Cardiac muscle cell (in vitro differentiated cells and primary cell): ENCODE measurements at regions not wholly inside any gene's neighbourhood (a gene's known extent, or its start where the extent isn't known, plus 50 kb on each side); places are given as distances from the start of the nearest gene placed in this dataset.

Experiments
- DNase-seq, 2 donors: peaks; one replicate each; pipeline versions ENCODE4 v3.0.0 to v3.0.0-alpha.2; 2010 to 2017; ENCODE audit warnings: low read depth in 1 of 2, low spot score in 1 of 2
- H3K27ac ChIP-seq: fragments of 200-600 bp; sonication (generic); 2 replicates; pipeline ENCODE4 v1.5.1; 2016
- H3K27me3 ChIP-seq: fragments of 200-600 bp; sonication (generic); 2 replicates; pipeline ENCODE4 v1.6.0; 2016; ENCODE audit warnings: control low read depth
- H3K36me3 ChIP-seq: fragments of 200-600 bp; sonication (generic); 2 replicates; pipeline ENCODE4 v1.5.1; 2016; ENCODE audit warnings: control low read depth
- H3K4me1 ChIP-seq: fragments of 200-600 bp; sonication (generic); 2 replicates; pipeline ENCODE4 v1.8.1; 2017; ENCODE audit warnings: low read depth, mild to moderate bottlenecking, mixed run types
- H3K4me3 ChIP-seq: fragments of 200-600 bp; sonication (generic); 2 replicates; pipeline ENCODE4 v1.5.1; 2016; ENCODE audit warnings: mild to moderate bottlenecking
- H3K9me3 ChIP-seq: fragments of 200-600 bp; sonication (generic); 2 replicates; pipeline ENCODE4 v1.5.1; 2017; ENCODE audit warnings: low read depth, mild to moderate bottlenecking, control low read depth
- CTCF ChIP-seq: IDR thresholded peaks from 2 replicates; pipeline ENCODE4 v1.5.1; 2012; ENCODE audit warnings: low read depth, mild to moderate bottlenecking, low read length

GRCh38 chr6:133609415-133610226 is 279.3 kb upstream of the TCF21 start:
- H3K27ac ChIP-seq = no peak overlapping the region
- H3K9me3 ChIP-seq = no peaks in the 10 kb centered on the region
- H3K27me3 ChIP-seq = no peaks in the 10 kb centered on the region
- H3K4me1 ChIP-seq = no peaks in the 10 kb centered on the region
- DNase-seq = peak in 1 of 2 donors; percentile 96
- no peak for TF ChIP-seq CTCF
- no peaks in the 10 kb centered on the region for H3K36me3 ChIP-seq
- H3K4me3 ChIP-seq = no peak overlapping the region

- Histone ChIP-seq H3K4me1 (no peaks in the 10 kb centered on the region), H3K4me3 (no peak overlapping the region), H3K27me3 (no peaks in the 10 kb centered on the region), H3K27ac (no peak overlapping the region), H3K9me3 (no peaks in the 10 kb centered on the region), H3K36me3 (no peaks in the 10 kb centered on the region)
- no peak for TF ChIP-seq CTCF
- peak in 1 of 2 donors; percentile 36 for DNase-seq
Measured at GRCh38 chr6:133610227-133610840, 278.6 kb upstream of the TCF21 start.

GRCh38 chr6:133610971-133611370 is 277.9 kb upstream of the TCF21 start:
- TF ChIP-seq CTCF = no peak
- H3K27me3 ChIP-seq = no peaks in the 10 kb centered on the region
- no peaks in the 10 kb centered on the region for H3K9me3 ChIP-seq
- no peaks in the 10 kb centered on the region for H3K4me1 ChIP-seq
- peak in 1 of 2 donors; percentile 35 for DNase-seq
- H3K4me3 ChIP-seq = no peak overlapping the region
- H3K36me3 ChIP-seq = no peaks in the 10 kb centered on the region
- no peak overlapping the region for H3K27ac ChIP-seq

GRCh38 chr6:133612459-133612858 is 276.5 kb upstream of the TCF21 start:
- DNase-seq = no peak
- H3K27ac ChIP-seq = no peak overlapping the region
- no peak for TF ChIP-seq CTCF
- no peaks in the 10 kb centered on the region for H3K27me3 ChIP-seq
- H3K9me3 ChIP-seq = no peaks in the 10 kb centered on the region
- no peak overlapping the region for H3K4me3 ChIP-seq
- no peaks in the 10 kb centered on the region for H3K4me1 ChIP-seq
- H3K36me3 ChIP-seq = no peaks in the 10 kb centered on the region

- Histone ChIP-seq H3K9me3 (no peaks in the 10 kb centered on the region), H3K4me3 (no peak overlapping the region), H3K4me1 (no peaks in the 10 kb centered on the region), H3K36me3 (no peaks in the 10 kb centered on the region), H3K27me3 (no peaks in the 10 kb centered on the region), H3K27ac (no peak overlapping the region)
- no peak for TF ChIP-seq CTCF
- DNase-seq = no peak
Measured at GRCh38 chr6:133613211-133613610, 275.7 kb upstream of the TCF21 start.
